ENCODE measurements at regions not wholly inside any gene's neighbourhood (a gene's known extent, or its start where the extent isn't known, plus 50 kb on each side); places are given as distances from the start of the nearest gene placed in this dataset.
"Not testable (repeated sequence)": the region's sequence is repeated elsewhere in the genome, so short reads cannot be mapped to it uniquely, and the experiment has no call there.

- DNase-seq, result no peak
These were observed 267.2 kb upstream of the DIO3 start for GRCh38 chr14:101294136-101294535.

- DNase-seq, result not testable (repeated sequence)
These were observed 261.5 kb upstream of the DIO3 start for GRCh38 chr14:101299781-101300180.

GRCh38 chr14:101301011-101301410 is 260.3 kb upstream of the DIO3 start:
- DNase-seq, result no peak

- not testable (repeated sequence) for DNase-seq
These were observed 254.1 kb upstream of the DIO3 start for GRCh38 chr14:101307162-101307561.

- DNase-seq, result not testable (repeated sequence)
These were observed 250.1 kb upstream of the DIO3 start for GRCh38 chr14:101311186-101311585.

- DNase-seq, result no peak
These were observed 248.0 kb upstream of the DIO3 start for GRCh38 chr14:101313268-101313667.

- DNase-seq, result no peak
These were observed 245.4 kb upstream of the DIO3 start for GRCh38 chr14:101315802-101316296.

GRCh38 chr14:101318271-101318670 is 243.0 kb upstream of the DIO3 start:
- DNase-seq, result no peak

GRCh38 chr14:101320396-101320795 is 240.9 kb upstream of the DIO3 start:
- no peak for DNase-seq

- DNase-seq, result no peak
These were observed 239.1 kb upstream of the DIO3 start for GRCh38 chr14:101322223-101322622.

- DNase-seq, result no peak
These were observed 238.2 kb upstream of the DIO3 start for GRCh38 chr14:101323111-101323510.

GRCh38 chr14:101323614-101324235 is 237.6 kb upstream of the DIO3 start:
- DNase-seq, result not testable (repeated sequence)

- no peak for DNase-seq
These were observed 236.0 kb upstream of the DIO3 start for GRCh38 chr14:101325319-101325718.

- DNase-seq, result no peak
These were observed 232.8 kb upstream of the DIO3 start for GRCh38 chr14:101328412-101329028.

- DNase-seq, result no peak
These were observed 230.7 kb upstream of the DIO3 start for GRCh38 chr14:101330416-101331140.

- DNase-seq, result no peak
These were observed 230.2 kb upstream of the DIO3 start for GRCh38 chr14:101331141-101331525.

- DNase-seq, result no peak
These were observed 229.6 kb upstream of the DIO3 start for GRCh38 chr14:101331661-101332169.

- no peak for DNase-seq
These were observed 229.0 kb upstream of the DIO3 start for GRCh38 chr14:101332281-101332680.

GRCh38 chr14:101333335-101334280 is 227.7 kb upstream of the DIO3 start:
- no peak for DNase-seq

GRCh38 chr14:101334656-101335055 is 226.6 kb upstream of the DIO3 start:
- DNase-seq, result no peak

GRCh38 chr14:101335061-101335661 is 226.1 kb upstream of the DIO3 start:
- no peak for DNase-seq

GRCh38 chr14:101336183-101336582 is 225.1 kb upstream of the DIO3 start:
- DNase-seq, result no peak
